ENCODE measurements at regions not wholly inside any gene's neighbourhood (a gene's known extent, or its start where the extent isn't known, plus 50 kb on each side); places are given as distances from the start of the nearest gene placed in this dataset.

DNA sequence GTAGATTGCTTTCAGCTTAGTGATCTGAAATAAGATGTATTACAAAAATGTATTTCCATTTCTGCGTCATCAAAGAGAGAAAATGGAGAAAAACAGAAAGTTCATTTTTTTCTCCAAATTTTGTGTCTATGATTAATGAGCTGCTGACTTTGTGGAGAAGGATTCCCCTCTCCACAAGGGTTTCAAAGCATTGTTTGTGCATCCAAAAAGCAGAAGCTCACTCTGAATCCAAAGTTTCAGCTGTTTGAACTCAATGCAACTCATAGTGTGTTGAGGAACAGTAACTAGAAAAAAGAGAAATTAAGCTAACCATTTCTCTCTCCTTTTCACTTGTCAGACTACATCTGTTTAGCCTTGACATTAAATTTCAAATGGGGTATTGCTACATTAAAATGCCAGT, 62.9 kb upstream of the SLC7A11 start:
- DNase-seq (ENCODE audit: low read depth): no peak
- no peak overlapping the region for H3K4me3 ChIP-seq (ENCODE audit: control insufficient read depth, low read depth, low read length)
- TF ChIP-seq, protein P1, sequence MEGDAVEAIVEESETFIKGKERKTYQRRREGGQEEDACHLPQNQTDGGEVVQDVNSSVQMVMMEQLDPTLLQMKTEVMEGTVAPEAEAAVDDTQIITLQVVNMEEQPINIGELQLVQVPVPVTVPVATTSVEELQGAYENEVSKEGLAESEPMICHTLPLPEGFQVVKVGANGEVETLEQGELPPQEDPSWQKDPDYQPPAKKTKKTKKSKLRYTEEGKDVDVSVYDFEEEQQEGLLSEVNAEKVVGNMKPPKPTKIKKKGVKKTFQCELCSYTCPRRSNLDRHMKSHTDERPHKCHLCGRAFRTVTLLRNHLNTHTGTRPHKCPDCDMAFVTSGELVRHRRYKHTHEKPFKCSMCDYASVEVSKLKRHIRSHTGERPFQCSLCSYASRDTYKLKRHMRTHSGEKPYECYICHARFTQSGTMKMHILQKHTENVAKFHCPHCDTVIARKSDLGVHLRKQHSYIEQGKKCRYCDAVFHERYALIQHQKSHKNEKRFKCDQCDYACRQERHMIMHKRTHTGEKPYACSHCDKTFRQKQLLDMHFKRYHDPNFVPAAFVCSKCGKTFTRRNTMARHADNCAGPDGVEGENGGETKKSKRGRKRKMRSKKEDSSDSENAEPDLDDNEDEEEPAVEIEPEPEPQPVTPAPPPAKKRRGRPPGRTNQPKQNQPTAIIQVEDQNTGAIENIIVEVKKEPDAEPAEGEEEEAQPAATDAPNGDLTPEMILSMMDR (IDR thresholded peaks at IDR 0.05; ENCODE audit: control insufficient read depth, insufficient read depth, low read depth, low read length, missing control alignments): no peak

DNA sequence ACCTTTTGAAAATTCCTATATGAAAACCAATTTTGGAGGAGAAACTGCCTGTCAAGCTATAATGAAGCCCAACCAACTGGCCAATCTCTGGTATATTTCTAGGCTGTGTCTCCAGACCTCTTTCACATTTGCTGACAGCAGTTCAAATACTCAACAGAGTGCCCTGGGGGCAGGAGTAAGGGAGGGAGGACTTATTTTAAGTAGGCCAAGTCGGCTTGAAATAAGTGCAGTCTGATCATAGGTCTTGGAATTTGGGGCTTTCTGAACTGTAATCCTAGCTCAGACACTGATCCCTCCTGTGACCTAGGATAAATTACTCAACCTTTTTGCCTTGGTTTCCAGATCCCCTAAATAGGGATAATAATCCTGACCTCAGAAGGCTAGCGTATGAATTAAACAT, 59.4 kb upstream of the SLC7A11 start:
- TF ChIP-seq, protein P1 (IDR thresholded peaks at IDR 0.05; ENCODE audit: control insufficient read depth, insufficient read depth, low read depth, low read length, missing control alignments): no peak
- H3K4me3 ChIP-seq (ENCODE audit: control insufficient read depth, low read depth, low read length): no peak overlapping the region
- DNase-seq (ENCODE audit: low read depth): no peak

DNA sequence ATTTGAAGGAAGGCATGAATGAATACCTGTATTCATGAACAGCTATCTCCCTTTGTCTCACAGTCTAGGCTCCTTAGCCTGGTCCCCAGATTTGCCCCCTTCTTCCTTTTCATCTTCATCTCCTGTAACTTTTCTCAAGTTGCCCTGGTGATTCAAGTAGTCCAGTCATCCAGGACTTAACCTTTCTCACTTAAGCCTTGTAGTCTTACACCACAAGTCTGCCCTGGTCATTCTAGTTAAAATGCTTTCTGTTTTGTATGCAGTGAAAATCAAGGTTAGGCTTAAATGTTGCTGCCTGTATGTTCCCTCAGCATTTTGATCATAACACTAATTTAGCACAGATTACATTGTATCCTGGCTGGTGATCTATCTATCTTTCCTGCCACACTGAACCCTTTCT, 58.5 kb upstream of the SLC7A11 start:
- TF ChIP-seq, protein P1 (IDR thresholded peaks at IDR 0.05; ENCODE audit: control insufficient read depth, insufficient read depth, low read depth, low read length, missing control alignments): no peak
- no peak overlapping the region for H3K4me3 ChIP-seq (ENCODE audit: control insufficient read depth, low read depth, low read length)
- DNase-seq (ENCODE audit: low read depth): no peak

DNA sequence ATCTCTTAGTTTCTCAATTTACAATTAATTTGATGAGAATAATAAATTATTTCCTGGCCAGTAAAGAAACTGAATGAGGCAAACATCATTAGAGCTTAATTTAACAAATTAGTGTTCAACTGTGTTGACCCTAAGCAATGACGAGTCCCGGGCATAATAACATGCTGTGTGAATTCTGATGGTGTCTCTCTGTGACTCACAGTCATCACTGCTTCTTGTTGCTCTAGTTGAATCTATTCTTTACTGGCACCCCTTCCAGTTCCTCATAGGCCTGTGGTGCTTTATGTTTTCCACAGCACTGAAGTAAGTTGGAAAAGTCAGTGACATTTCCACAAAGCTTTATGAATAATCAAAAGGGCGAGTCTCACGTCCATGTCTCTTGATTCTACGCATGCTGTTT, 57.7 kb upstream of the SLC7A11 start:
- TF ChIP-seq, protein P1 (IDR thresholded peaks at IDR 0.05; ENCODE audit: control insufficient read depth, insufficient read depth, low read depth, low read length, missing control alignments): no peak
- H3K4me3 ChIP-seq (ENCODE audit: control insufficient read depth, low read depth, low read length): no peak overlapping the region
- DNase-seq (ENCODE audit: low read depth): no peak

GRCh38 chr4:138298866-138299265, 56.7 kb upstream of the SLC7A11 start:
- no peak overlapping the region for H3K4me3 ChIP-seq (ENCODE audit: control insufficient read depth, low read depth, low read length)
- no peak for DNase-seq (ENCODE audit: low read depth)
- TF ChIP-seq, protein P1 (IDR thresholded peaks at IDR 0.05; ENCODE audit: control insufficient read depth, insufficient read depth, low read depth, low read length, missing control alignments): no peak

DNA sequence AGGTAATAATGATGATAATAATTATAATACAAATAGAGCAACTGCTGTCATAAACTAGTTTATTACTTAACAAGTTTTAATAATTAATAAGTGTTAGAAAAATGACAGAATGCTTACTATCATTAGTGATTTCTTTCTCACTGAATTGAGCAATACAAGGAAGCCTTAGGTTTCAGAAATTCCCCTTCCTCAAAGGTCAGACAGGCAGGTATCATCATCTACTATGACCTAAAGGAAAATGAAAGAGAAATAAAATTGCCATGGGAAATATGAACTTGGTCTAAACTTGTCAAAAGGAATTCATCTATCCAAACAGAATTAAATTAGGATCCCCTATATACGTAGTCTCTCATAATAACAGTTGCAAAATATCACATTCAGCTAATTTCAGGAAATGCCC, 56.3 kb upstream of the SLC7A11 start:
- H3K4me3 ChIP-seq (ENCODE audit: control insufficient read depth, low read depth, low read length): no peak overlapping the region
- TF ChIP-seq, protein P1 (IDR thresholded peaks at IDR 0.05; ENCODE audit: control insufficient read depth, insufficient read depth, low read depth, low read length, missing control alignments): no peak
- no peak for DNase-seq (ENCODE audit: low read depth)

Data from AG09309 (cell line).